SH-SY5Y (cell line): ENCODE measurements at regions not wholly inside any gene's neighbourhood (a gene's known extent, or its start where the extent isn't known, plus 50 kb on each side); places are given as distances from the start of the nearest gene placed in this dataset.

Source experiments
- GATA2 ChIP-seq: IDR thresholded peaks from 2 replicates; pipeline ENCODE4 v1.6.1; 2011; ENCODE audit warnings: mild to moderate bottlenecking, low read depth, low read length
- GATA3 ChIP-seq: IDR thresholded peaks from 2 replicates; pipeline ENCODE4 v1.6.1; 2011; ENCODE audit warnings: low read depth, mild to moderate bottlenecking, low read length, moderate library complexity

GRCh38 chr13:81848291-81848690 is 1507.4 kb upstream of the SPRY2 start:
- TF ChIP-seq GATA2 (no peak), GATA3 (no peak)
